HCEC 1CT (cell line): ENCODE measurements at regions not wholly inside any gene's neighbourhood (a gene's known extent, or its start where the extent isn't known, plus 50 kb on each side); places are given as distances from the start of the nearest gene placed in this dataset.
A peak's percentile ranks its signal among the peaks of the same experiment; 100 is the strongest.

Experiments
- DNase-seq: peaks from one replicate; pipeline ENCODE4 v3.0.0-alpha.2; 2017

- peak; percentile 84 for DNase-seq
Observed at GRCh38 chr17:13940858-13941665, 128.2 kb upstream of the COX10 start.

GRCh38 chr17:13941781-13942180, 127.5 kb upstream of the COX10 start:
- DNase-seq = no peak

GRCh38 chr17:13943909-13944308, 125.4 kb upstream of the COX10 start:
- no peak for DNase-seq

- DNase-seq = no peak
Observed at GRCh38 chr17:13947499-13947898, 121.8 kb upstream of the COX10 start.

DNA sequence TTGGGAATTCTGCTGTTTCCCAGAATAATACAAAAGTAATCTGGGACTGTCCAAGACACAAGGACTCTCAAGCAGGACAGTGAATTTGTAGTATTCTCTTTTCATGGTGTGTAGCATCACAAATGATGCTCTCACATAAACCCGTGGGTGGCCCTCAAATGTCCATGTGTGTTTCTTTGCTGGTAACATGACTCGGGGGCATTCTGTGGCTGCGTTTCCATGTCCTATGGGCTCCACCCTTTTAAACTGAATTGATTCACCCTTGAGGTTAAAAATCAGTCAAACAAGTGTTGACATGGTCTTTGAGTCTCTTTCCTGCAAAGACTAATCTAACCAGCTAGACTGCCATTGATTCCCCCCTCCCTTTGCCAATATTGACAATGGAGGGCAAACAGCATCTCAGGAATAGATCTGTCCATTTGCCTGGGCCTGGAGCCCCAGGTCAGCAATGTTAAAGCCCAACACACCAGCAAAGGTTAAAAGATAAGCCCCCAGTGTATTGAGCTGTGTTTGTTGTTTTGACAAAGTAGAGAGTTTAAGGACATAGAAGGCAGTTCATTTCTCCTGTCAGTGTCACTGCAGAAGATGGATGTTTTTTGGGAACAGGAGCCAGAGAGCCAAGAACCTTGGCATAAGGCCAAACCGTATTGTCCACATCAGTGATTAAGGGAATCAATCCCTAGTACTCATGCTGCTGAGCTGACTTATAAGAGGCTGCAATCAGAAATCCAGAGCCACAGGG, 117.1 kb upstream of the COX10 start:
- no peak for DNase-seq

- peak; percentile 23 for DNase-seq
Observed at GRCh38 chr17:13953841-13954240, 115.5 kb upstream of the COX10 start.

DNA sequence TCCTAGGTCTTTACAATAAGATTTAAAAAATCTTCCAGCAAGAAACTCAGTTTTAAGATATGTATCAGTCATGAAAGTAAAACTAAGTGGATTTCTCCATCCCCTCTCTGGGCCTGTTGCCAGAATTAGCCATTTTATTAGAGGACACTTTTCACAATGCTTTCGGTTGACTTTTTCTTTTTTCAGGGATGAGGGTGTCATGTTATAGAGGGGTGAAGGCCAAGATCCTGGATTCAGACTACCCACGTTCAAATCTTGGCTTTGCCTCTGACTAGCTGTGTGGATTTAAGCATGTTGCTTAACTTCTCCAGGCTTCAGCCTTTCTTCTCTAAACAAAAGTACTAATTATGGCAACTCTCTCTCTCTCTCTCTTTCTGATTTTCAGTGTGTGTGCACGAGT, 111.7 kb upstream of the COX10 start:
- no peak for DNase-seq

DNA sequence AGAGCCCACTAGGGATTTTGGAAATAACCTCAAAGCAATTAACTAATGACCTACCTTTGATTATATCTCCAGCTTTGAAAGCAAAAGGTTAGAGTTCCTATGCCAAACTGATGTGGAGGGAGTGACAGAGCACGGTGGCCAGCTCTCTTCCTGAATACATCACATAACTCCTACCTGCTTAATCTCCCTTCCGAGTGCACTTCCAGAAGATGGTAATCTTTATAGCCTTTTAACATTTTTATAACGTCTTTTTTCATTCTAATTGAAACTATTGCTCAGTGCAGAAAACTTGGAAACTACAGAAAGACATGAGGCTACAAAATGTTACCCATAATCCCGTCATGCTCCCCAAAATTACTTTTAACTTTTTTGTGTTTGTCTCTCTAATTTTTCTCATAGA, 110.5 kb upstream of the COX10 start:
- no peak for DNase-seq

DNA sequence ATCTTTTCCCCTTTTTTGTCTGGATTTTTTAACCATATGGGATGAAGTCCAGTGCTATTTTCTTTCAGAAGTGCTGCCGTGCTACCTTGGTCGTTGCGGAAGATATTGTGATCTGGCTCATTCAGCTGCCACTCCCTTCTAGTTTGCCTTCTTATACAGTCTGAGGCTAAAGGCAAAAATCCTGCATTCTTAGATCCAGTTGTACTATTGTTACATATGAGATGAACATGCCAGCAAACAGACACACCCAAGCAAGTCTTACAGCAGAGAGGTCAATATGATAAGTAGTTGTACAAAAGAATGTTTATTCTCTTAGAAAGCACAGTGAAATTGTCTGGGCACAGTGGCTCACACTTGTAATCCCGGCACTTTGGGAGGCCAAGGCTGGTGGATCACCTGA, 108.0 kb upstream of the COX10 start:
- DNase-seq = no peak

GRCh38 chr17:13962716-13963240, 106.5 kb upstream of the COX10 start:
- no peak for DNase-seq

- no peak for DNase-seq
Observed at GRCh38 chr17:13967416-13967815, 101.9 kb upstream of the COX10 start.

- DNase-seq = no peak
Observed at GRCh38 chr17:13970531-13970930, 98.8 kb upstream of the COX10 start.

DNA sequence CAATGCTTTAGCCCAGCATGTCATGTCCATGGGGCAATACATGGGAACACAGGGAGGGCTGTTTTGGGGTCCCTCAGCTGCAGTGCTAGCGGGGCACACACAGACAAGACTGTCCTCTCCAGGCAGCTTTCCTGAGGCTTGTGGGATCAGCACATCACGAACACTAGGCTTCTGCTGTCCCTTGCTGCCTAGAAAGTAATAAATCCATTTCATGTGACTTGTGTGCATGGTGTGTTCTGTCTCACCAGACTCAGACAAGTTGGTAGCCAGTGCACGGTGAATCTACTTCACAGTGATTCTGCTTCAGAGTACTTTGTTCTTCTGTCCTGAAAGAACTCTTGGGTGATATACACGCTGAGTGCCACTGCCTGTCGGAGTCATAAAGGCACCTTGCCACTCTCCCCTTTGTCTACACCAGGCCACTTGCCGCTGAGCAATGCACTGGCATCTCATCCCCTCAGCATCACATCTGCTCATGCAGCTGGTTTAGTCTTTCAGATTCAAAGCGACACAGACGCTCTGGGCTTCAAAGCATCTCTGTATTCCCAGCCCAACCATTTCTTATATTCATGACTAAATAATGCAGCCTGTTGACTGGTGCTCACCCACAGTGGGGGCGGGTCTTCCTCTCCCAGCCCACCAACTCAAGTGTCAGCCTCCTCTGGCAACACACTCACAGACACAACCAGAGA, 95.2 kb upstream of the COX10 start:
- DNase-seq = no peak

- no peak for DNase-seq
Observed at GRCh38 chr17:13977837-13978236, 91.5 kb upstream of the COX10 start.

DNA sequence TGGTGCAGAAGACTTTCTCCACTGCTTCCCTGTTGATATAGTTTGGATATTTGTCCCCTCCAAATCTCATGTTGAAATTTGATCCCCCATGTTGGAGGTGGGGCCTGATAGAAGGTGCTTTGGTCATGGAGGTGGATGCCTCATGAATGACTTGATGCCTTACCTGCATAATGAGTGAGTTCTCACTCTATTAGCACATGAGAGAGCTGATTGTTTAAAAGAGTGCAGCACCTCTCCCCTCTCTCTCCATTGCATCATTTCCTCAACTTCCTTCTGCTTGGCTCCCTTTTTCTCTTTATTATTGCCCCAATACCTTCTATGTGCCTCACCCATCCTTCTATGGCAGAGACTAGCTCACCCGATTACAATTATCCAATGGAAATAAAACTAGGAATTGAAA, 90.8 kb upstream of the COX10 start:
- DNase-seq = no peak

DNA sequence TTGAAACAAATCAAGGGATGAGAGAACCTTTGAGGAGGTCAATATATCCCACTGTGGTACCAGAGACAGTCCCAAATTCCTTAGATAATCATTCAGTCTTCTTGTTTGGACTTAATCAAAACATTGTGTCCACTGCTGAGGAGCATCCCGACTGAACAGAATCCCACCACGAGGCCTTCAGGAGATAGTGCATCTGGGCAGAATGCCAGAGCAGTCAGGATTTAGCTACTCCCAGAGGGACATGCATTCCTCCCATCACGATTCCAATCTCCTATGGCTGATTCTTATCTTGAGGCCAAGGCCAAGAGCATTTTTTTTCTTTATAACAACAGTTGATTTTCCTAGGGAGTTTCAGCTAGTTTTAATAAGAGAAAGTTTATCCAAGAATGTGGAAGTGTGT, 87.4 kb upstream of the COX10 start:
- no peak for DNase-seq

DNA sequence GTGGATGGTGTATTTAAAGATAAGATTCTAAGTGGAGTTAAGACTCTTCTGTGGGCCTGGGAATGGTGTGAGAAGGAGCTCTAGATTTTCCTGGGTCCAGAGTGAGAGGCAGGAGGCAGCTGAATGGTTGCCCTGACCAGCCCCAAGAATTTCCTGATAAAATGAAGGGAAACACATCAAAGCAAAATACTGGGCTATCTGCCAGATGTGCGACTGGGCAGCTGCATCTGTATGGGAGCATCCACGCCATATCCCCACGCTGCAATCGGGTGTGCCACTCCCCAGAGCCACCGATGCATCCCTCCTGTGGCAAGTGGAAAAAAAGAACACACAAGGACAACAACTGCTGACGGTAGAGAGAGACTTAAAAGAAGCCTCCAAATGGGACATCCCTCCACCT, 84.3 kb upstream of the COX10 start:
- DNase-seq = no peak

GRCh38 chr17:13986855-13987254, 82.4 kb upstream of the COX10 start:
- no peak for DNase-seq

DNA sequence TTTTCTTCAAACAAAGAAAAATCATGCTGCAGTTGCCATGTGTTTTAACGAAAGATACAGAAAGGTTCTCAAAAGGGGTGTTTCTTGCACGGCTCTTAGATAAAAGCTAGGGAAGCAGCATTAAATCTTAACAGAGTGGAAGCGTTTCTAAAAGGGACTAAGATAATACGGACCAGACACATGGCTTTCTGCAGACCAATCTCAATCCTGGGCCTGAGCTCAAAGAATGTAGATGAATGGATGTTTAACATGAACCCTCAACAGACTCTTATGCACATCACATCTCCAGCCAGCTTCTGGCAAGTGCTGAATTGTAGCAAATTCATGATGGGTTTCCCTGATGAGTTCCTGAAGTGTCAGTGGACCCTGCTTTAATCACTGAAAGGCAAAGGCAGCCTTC, 80.2 kb upstream of the COX10 start:
- no peak for DNase-seq

GRCh38 chr17:13993106-13993505, 76.2 kb upstream of the COX10 start:
- no peak for DNase-seq

- DNase-seq = no peak
Observed at GRCh38 chr17:13994050-13994449, 75.3 kb upstream of the COX10 start.

GRCh38 chr17:13995856-13996271, 73.4 kb upstream of the COX10 start:
- no peak for DNase-seq

DNA sequence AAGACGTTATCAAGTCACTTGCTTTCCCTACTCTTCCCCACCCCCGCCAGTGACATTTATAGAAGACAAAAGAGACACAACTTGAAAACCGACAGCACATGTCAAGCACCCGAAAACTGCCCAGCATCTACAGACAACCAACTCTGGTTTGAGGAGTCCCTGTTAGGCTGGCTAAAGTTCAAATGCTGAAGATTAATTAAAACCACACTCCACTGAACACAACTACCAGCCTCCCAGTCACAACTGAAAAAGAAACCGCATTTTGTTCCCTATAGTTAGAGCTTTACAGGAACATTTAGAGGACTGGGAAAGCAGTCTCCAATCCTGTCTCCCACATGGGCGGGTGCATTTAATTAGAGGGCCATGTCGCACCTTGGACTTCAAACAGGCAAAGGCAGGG, 73.0 kb upstream of the COX10 start:
- DNase-seq = no peak

DNA sequence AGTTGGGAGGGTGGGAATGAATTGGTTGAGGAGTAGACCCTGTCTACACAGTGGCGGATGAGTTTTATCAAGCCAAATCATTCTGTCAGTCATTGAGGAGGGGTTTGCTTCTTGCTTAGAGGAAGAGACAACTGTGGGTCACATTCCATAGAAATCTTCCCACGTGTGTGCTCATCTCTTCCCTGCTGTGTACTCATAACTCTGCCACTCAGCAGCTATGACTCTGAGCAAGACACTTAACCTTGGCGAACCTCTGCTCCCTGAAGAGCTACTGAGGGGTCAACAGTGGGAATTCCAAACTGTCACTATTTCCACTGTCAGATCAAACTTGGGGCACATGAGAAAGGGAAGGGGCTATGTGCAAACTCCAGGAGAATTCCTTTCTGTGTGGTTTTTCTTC, 72.6 kb upstream of the COX10 start:
- DNase-seq = no peak
